ENCODE measurements at regions not wholly inside any gene's neighbourhood (a gene's known extent, or its start where the extent isn't known, plus 50 kb on each side); places are given as distances from the start of the nearest gene placed in this dataset.

GRCh38 chr2:104404526-104404925 is 449.4 kb upstream of the POU3F3 start:
- no peak for TF ChIP-seq EZH2phosphoT487 (IDR thresholded peaks at IDR 0.05; ENCODE audit: insufficient read depth, low read depth)
- TF ChIP-seq EZH2 (IDR thresholded peaks at IDR 0.05; ENCODE audit: insufficient read depth, poor library complexity, severe bottlenecking): no peak
- Histone ChIP-seq H3K36me3 (ENCODE audit: low read depth) (no peaks in the 10 kb centered on the region), H3K9me3 (ENCODE audit: low read depth) (no peaks in the 10 kb centered on the region), H3K27me3 (replicated peaks; ENCODE audit: insufficient read depth) (no peaks in the 10 kb centered on the region), H3K4me2 (ENCODE audit: unreplicated experiment) (no peak overlapping the region), H3K4me3 (no peak overlapping the region), H4K20me1 (ENCODE audit: insufficient read depth) (no peaks in the 10 kb centered on the region), H2AFZ (no peak overlapping the region), H3K9me2 (ENCODE audit: insufficient read depth) (no peaks in the 10 kb centered on the region), H3K27ac (no peak overlapping the region), H3K79me2 (ENCODE audit: insufficient read depth) (no peaks in the 10 kb centered on the region), H3F3A (ENCODE audit: insufficient read depth) (no peaks in the 10 kb centered on the region), H3K4me1 (ENCODE audit: insufficient read depth) (no peaks in the 10 kb centered on the region), H3K9ac (no peak overlapping the region)
- in situ Hi-C loops (cut with MboI): no loop called here
- no peak for DNase-seq
- WGBS, 2 experiments (ENCODE audit: low coverage in 1 of 2, low lambda C conversion rate in 2 of 2, missing lambda C conversion rate in 2 of 2): 55 to 57% methylated on average over 6 of the region's 6 CpGs

DNA sequence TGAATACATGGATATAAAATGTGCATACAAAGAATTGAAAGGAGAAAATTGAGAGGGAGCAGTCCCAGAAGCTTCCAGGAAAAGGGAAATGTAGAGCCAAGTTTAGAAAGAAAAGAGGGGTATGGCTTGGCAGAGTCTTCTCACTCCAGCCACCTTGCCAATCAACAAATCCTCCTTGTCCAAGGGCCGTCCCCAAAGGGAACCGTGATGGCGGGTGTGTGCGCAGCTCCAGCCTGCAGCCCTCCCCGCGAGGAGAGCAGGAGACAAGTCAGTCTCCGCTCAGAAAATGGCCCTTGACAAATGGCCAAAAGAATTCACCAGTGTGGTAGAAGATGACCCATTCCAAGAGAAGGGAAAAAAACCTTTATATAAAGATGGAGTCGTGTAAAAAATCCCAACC is 448.3 kb upstream of the POU3F3 start:
- H3K27me3 ChIP-seq (replicated peaks; ENCODE audit: insufficient read depth): no peaks in the 10 kb centered on the region
- TF ChIP-seq EZH2phosphoT487 (IDR thresholded peaks at IDR 0.05; ENCODE audit: insufficient read depth, low read depth) (no peak), EZH2 (IDR thresholded peaks at IDR 0.05; ENCODE audit: insufficient read depth, poor library complexity, severe bottlenecking) (no peak)
- no peaks in the 10 kb centered on the region for H3K9me3 ChIP-seq (ENCODE audit: low read depth)
- 61 to 81% methylated on average over 8 of the region's 8 CpGs for WGBS, 2 experiments (ENCODE audit: low coverage in 1 of 2, low lambda C conversion rate in 2 of 2, missing lambda C conversion rate in 2 of 2)
- H3K9me2 ChIP-seq (ENCODE audit: insufficient read depth): no peaks in the 10 kb centered on the region
- no peak overlapping the region for H3K4me3 ChIP-seq
- H3K36me3 ChIP-seq (ENCODE audit: low read depth): no peaks in the 10 kb centered on the region
- no peaks in the 10 kb centered on the region for H4K20me1 ChIP-seq (ENCODE audit: insufficient read depth)
- H3F3A ChIP-seq (ENCODE audit: insufficient read depth): no peaks in the 10 kb centered on the region
- no peak overlapping the region for H3K27ac ChIP-seq
- no peaks in the 10 kb centered on the region for H3K4me1 ChIP-seq (ENCODE audit: insufficient read depth)
- no peak overlapping the region for H3K4me2 ChIP-seq (ENCODE audit: unreplicated experiment)
- no peak for DNase-seq
- H3K9ac ChIP-seq: no peak overlapping the region
- H3K79me2 ChIP-seq (ENCODE audit: insufficient read depth): no peaks in the 10 kb centered on the region
- in situ Hi-C loops (cut with MboI): no loop called here
- no peak overlapping the region for H2AFZ ChIP-seq

GRCh38 chr2:104406261-104406726 is 447.6 kb upstream of the POU3F3 start:
- Histone ChIP-seq H3K79me2 (ENCODE audit: insufficient read depth) (no peaks in the 10 kb centered on the region), H3K9ac (no peak overlapping the region), H3K9me3 (ENCODE audit: low read depth) (no peaks in the 10 kb centered on the region), H3K4me1 (ENCODE audit: insufficient read depth) (no peaks in the 10 kb centered on the region), H3K9me2 (ENCODE audit: insufficient read depth) (no peaks in the 10 kb centered on the region), H3K4me3 (no peak overlapping the region), H3F3A (ENCODE audit: insufficient read depth) (no peaks in the 10 kb centered on the region), H3K36me3 (ENCODE audit: low read depth) (no peaks in the 10 kb centered on the region), H3K27me3 (replicated peaks; ENCODE audit: insufficient read depth) (no peaks in the 10 kb centered on the region), H3K27ac (no peak overlapping the region), H2AFZ (no peak overlapping the region), H4K20me1 (ENCODE audit: insufficient read depth) (no peaks in the 10 kb centered on the region), H3K4me2 (ENCODE audit: unreplicated experiment) (no peak overlapping the region)
- 74 to 79% methylated on average over 10 of the region's 10 CpGs for WGBS, 2 experiments (ENCODE audit: low coverage in 1 of 2, low lambda C conversion rate in 2 of 2, missing lambda C conversion rate in 2 of 2)
- in situ Hi-C loops (cut with MboI): no loop called here
- no peak for TF ChIP-seq EZH2phosphoT487 (IDR thresholded peaks at IDR 0.05; ENCODE audit: insufficient read depth, low read depth)
- no peak for TF ChIP-seq EZH2 (IDR thresholded peaks at IDR 0.05; ENCODE audit: insufficient read depth, poor library complexity, severe bottlenecking)
- DNase-seq: peak; percentile 1

- Histone ChIP-seq H3K27me3 (replicated peaks; ENCODE audit: insufficient read depth) (no peaks in the 10 kb centered on the region), H3K4me2 (ENCODE audit: unreplicated experiment) (no peak overlapping the region), H3K4me3 (no peak overlapping the region), H3K4me1 (ENCODE audit: insufficient read depth) (no peaks in the 10 kb centered on the region), H3K36me3 (ENCODE audit: low read depth) (no peaks in the 10 kb centered on the region), H3F3A (ENCODE audit: insufficient read depth) (no peaks in the 10 kb centered on the region), H3K9me2 (ENCODE audit: insufficient read depth) (no peaks in the 10 kb centered on the region), H4K20me1 (ENCODE audit: insufficient read depth) (no peaks in the 10 kb centered on the region), H3K9ac (no peak overlapping the region), H3K9me3 (ENCODE audit: low read depth) (no peaks in the 10 kb centered on the region), H3K79me2 (ENCODE audit: insufficient read depth) (no peaks in the 10 kb centered on the region), H3K27ac (no peak overlapping the region), H2AFZ (no peak overlapping the region)
- TF ChIP-seq EZH2phosphoT487 (IDR thresholded peaks at IDR 0.05; ENCODE audit: insufficient read depth, low read depth) (no peak), EZH2 (IDR thresholded peaks at IDR 0.05; ENCODE audit: insufficient read depth, poor library complexity, severe bottlenecking) (no peak)
- WGBS, 2 experiments (ENCODE audit: low coverage in 1 of 2, low lambda C conversion rate in 2 of 2, missing lambda C conversion rate in 2 of 2): 30 to 38% methylated on average over 2 of the region's 2 CpGs
- DNase-seq: no peak
- in situ Hi-C loops (cut with MboI): no loop called here
Observed at GRCh38 chr2:104407641-104408040, 446.3 kb upstream of the POU3F3 start.

DNA sequence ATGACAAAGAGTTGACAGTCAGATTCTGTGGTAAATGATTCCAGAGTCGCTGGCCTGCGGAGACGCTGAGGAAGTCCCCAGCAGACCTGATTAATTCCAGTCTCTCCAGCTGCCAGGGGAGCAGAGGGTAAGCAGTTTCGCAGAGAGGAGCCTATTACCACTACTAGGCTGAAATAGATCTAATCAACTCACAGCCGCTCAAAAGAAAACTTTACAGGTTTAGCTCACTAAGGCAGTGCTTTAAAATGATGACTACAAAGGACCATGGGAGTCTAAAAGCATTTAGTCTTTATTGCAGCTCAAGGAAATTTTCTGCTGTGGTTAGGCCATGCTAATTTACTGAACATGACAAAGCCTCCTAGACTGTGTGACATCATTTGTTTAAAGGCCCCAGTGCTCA is 445.6 kb upstream of the POU3F3 start:
- no peak for TF ChIP-seq EZH2phosphoT487 (IDR thresholded peaks at IDR 0.05; ENCODE audit: insufficient read depth, low read depth)
- TF ChIP-seq EZH2 (IDR thresholded peaks at IDR 0.05; ENCODE audit: insufficient read depth, poor library complexity, severe bottlenecking): no peak
- no peak overlapping the region for H3K4me2 ChIP-seq (ENCODE audit: unreplicated experiment)
- H2AFZ ChIP-seq: no peak overlapping the region
- no peaks in the 10 kb centered on the region for H3F3A ChIP-seq (ENCODE audit: insufficient read depth)
- no peak overlapping the region for H3K4me3 ChIP-seq
- no peak overlapping the region for H3K27ac ChIP-seq
- H3K79me2 ChIP-seq (ENCODE audit: insufficient read depth): no peaks in the 10 kb centered on the region
- H3K36me3 ChIP-seq (ENCODE audit: low read depth): no peaks in the 10 kb centered on the region
- H3K27me3 ChIP-seq (replicated peaks; ENCODE audit: insufficient read depth): no peaks in the 10 kb centered on the region
- DNase-seq: peak; percentile 2
- no peaks in the 10 kb centered on the region for H3K9me3 ChIP-seq (ENCODE audit: low read depth)
- H3K9me2 ChIP-seq (ENCODE audit: insufficient read depth): no peaks in the 10 kb centered on the region
- in situ Hi-C loops (cut with MboI): no loop called here
- 7 to 8% methylated on average over 5 of the region's 5 CpGs for WGBS, 2 experiments (ENCODE audit: low coverage in 1 of 2, low lambda C conversion rate in 2 of 2, missing lambda C conversion rate in 2 of 2)
- no peaks in the 10 kb centered on the region for H4K20me1 ChIP-seq (ENCODE audit: insufficient read depth)
- H3K4me1 ChIP-seq (ENCODE audit: insufficient read depth): no peaks in the 10 kb centered on the region
- no peak overlapping the region for H3K9ac ChIP-seq

Measured in GM23248 (cell line).